GM19455 (cell line): ENCODE measurements at regions not wholly inside any gene's neighbourhood (a gene's known extent, or its start where the extent isn't known, plus 50 kb on each side); places are given as distances from the start of the nearest gene placed in this dataset.
"Not testable (repeated sequence)": the region's sequence is repeated elsewhere in the genome, so short reads cannot be mapped to it uniquely, and the experiment has no call there.

ENCODE experiments used
- ATAC-seq: cut with Tn5 transposase; IDR thresholded peaks from one replicate; pipeline ENCODE4 v1.9.1; 2021; ENCODE audit not compliant: unreplicated experiment

- ATAC-seq: no peak
Measured at GRCh38 chr2:72032481-72033041, 115.1 kb downstream of the CYP26B1 start.

GRCh38 chr2:72031346-72032110 lies 116.1 kb downstream of the CYP26B1 start:
- ATAC-seq: no peak

- no peak for ATAC-seq
Measured at GRCh38 chr2:72028996-72029395, 118.7 kb downstream of the CYP26B1 start.

GRCh38 chr2:72028351-72028995 lies 119.2 kb downstream of the CYP26B1 start:
- no peak for ATAC-seq

- no peak for ATAC-seq
Measured at GRCh38 chr2:72027426-72028161, 120.1 kb downstream of the CYP26B1 start.

GRCh38 chr2:72026819-72027425 lies 120.7 kb downstream of the CYP26B1 start:
- no peak for ATAC-seq

- no peak for ATAC-seq
Measured at GRCh38 chr2:72024451-72025175, 123.0 kb downstream of the CYP26B1 start.

- no peak for ATAC-seq
Measured at GRCh38 chr2:72023678-72024390, 123.8 kb downstream of the CYP26B1 start.

- not testable (repeated sequence) for ATAC-seq
Measured at GRCh38 chr2:72021371-72021770, 126.3 kb downstream of the CYP26B1 start.

GRCh38 chr2:72015266-72015665 lies 132.4 kb downstream of the CYP26B1 start:
- no peak for ATAC-seq

GRCh38 chr2:72014831-72015230 lies 132.8 kb downstream of the CYP26B1 start:
- ATAC-seq: no peak

- no peak for ATAC-seq
Measured at GRCh38 chr2:72013726-72014125, 133.9 kb downstream of the CYP26B1 start.

GRCh38 chr2:72012886-72013574 lies 134.6 kb downstream of the CYP26B1 start:
- no peak for ATAC-seq

- ATAC-seq: no peak
Measured at GRCh38 chr2:72011791-72012190, 135.9 kb downstream of the CYP26B1 start.

- ATAC-seq: no peak
Measured at GRCh38 chr2:72011370-72011689, 136.3 kb downstream of the CYP26B1 start.

GRCh38 chr2:72010647-72011369 lies 136.9 kb downstream of the CYP26B1 start:
- ATAC-seq: no peak

- ATAC-seq: no peak
Measured at GRCh38 chr2:72008608-72009007, 139.1 kb downstream of the CYP26B1 start.

GRCh38 chr2:72007402-72007801 lies 140.3 kb downstream of the CYP26B1 start:
- ATAC-seq: no peak
